ENCODE measurements at regions not wholly inside any gene's neighbourhood (a gene's known extent, or its start where the extent isn't known, plus 50 kb on each side); places are given as distances from the start of the nearest gene placed in this dataset.

DNA sequence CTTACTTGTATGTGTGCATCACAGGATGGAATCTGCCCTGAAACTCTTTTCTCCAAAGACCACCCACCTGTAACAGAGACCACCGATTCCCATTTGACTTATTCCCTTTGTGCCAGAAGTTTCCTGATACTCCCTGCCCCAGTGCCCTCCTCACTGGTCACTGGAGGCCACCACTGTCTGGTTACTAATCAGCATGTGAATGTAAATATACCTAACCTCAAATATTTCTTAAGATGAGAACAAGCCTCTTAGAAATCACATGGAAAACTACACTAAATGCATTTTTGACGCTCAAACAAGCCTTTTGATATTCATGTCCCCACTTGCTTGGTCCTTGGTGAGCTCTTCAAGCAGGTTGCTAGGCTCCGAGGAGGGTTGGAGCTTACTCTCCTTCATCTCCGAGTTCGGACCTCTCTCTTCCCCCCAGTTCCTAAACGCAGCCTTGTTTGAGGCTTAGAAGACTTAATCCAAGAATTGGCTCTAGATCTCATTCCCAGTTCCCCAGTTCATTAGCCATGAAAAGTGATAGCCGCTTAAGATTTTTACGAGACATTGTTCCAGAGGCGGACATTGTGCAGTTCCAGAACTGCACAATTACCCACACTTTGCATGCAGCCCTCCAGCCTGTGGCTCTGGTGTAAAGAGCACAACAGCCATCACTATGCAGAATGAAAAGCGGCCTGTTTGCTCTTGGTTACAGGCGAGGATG, 579.2 kb upstream of the PSMD7 start:
- no peak overlapping the region for H3K4me3 ChIP-seq (ENCODE audit: severe bottlenecking)
- TF ChIP-seq, protein P1, sequence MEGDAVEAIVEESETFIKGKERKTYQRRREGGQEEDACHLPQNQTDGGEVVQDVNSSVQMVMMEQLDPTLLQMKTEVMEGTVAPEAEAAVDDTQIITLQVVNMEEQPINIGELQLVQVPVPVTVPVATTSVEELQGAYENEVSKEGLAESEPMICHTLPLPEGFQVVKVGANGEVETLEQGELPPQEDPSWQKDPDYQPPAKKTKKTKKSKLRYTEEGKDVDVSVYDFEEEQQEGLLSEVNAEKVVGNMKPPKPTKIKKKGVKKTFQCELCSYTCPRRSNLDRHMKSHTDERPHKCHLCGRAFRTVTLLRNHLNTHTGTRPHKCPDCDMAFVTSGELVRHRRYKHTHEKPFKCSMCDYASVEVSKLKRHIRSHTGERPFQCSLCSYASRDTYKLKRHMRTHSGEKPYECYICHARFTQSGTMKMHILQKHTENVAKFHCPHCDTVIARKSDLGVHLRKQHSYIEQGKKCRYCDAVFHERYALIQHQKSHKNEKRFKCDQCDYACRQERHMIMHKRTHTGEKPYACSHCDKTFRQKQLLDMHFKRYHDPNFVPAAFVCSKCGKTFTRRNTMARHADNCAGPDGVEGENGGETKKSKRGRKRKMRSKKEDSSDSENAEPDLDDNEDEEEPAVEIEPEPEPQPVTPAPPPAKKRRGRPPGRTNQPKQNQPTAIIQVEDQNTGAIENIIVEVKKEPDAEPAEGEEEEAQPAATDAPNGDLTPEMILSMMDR (IDR thresholded peaks at IDR 0.05; ENCODE audit: poor library complexity, severe bottlenecking): no peak
- DNase-seq (ENCODE audit: low spot score) (no peak), ATAC-seq (ENCODE audit: low read depth) (no peak)
- H3K27me3 ChIP-seq (ENCODE audit: insufficient read depth, poor library complexity, severe bottlenecking): no peaks in the 10 kb centered on the region
- no peak overlapping the region for H3K27ac ChIP-seq (ENCODE audit: poor library complexity, severe bottlenecking)
- H3K36me3 ChIP-seq (ENCODE audit: low read depth): no peaks in the 10 kb centered on the region
- H3K4me1 ChIP-seq (ENCODE audit: insufficient read depth, poor library complexity, severe bottlenecking): no peaks in the 10 kb centered on the region
- H3K9me3 ChIP-seq (ENCODE audit: severe bottlenecking): no peaks in the 10 kb centered on the region

DNA sequence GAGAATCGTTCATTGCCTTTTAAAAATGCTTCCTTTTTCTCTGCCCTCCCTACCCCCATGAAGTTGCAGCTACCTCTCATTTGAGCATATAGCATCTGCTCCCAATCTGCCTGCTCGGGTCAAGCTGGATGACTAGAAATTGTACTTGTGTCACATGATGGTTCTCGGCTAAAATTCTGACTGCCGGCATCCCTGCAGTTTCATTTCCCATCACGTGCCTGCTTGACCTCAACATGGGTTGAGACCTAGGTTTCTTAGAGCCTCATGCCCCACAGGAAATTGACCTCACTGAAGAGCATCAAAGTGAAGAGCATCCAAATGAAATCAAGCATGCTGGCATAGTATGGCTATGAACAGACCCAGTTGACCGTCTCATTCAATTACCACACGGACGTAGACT, 581.6 kb upstream of the PSMD7 start:
- Histone ChIP-seq H3K36me3 (ENCODE audit: low read depth) (no peaks in the 10 kb centered on the region), H3K4me1 (ENCODE audit: insufficient read depth, poor library complexity, severe bottlenecking) (no peaks in the 10 kb centered on the region), H3K4me3 (ENCODE audit: severe bottlenecking) (no peak overlapping the region), H3K27ac (ENCODE audit: poor library complexity, severe bottlenecking) (no peak overlapping the region), H3K9me3 (ENCODE audit: severe bottlenecking) (no peaks in the 10 kb centered on the region), H3K27me3 (ENCODE audit: insufficient read depth, poor library complexity, severe bottlenecking) (no peaks in the 10 kb centered on the region)
- no peak for DNase-seq (ENCODE audit: low spot score)
- no peak for ATAC-seq (ENCODE audit: low read depth)
- TF ChIP-seq, protein P1 (IDR thresholded peaks at IDR 0.05; ENCODE audit: poor library complexity, severe bottlenecking): no peak

DNA sequence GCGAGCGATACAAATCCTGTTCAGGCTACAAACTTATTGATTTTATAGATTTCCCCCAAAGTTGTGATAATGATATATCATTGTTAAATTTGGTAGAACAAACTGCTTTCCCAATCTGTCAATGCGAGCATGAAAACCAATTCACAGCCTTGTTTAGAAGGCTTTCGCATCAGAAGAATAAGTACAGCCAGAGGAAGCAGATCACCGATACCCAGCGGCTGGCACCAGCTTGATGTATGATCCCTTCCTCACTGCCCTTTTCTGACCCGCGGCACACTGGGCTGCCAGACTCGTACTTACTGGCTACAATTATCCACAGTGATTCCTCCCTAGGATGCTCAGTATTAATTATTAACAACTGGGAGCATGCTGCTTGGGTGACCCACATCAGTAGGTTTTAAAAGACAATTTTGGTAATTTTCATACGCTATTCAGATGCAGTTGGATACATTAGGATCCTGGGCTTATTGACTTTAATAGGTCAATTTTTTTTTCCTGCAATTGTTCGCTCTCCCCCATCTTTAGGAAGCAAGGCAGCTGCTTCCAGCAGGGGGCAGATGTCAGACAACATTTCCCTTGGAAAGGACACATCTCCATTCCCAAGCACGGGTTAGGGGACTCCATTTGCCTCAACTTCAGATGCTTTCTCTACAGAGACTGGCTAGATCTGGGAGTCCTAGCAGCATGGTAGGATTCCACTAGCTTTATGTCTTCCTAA, 582.7 kb upstream of the PSMD7 start:
- Histone ChIP-seq H3K36me3 (ENCODE audit: low read depth) (no peaks in the 10 kb centered on the region), H3K27ac (ENCODE audit: poor library complexity, severe bottlenecking) (no peak overlapping the region), H3K4me1 (ENCODE audit: insufficient read depth, poor library complexity, severe bottlenecking) (no peaks in the 10 kb centered on the region), H3K9me3 (ENCODE audit: severe bottlenecking) (no peaks in the 10 kb centered on the region), H3K4me3 (ENCODE audit: severe bottlenecking) (no peak overlapping the region), H3K27me3 (ENCODE audit: insufficient read depth, poor library complexity, severe bottlenecking) (no peaks in the 10 kb centered on the region)
- TF ChIP-seq, protein P1 (IDR thresholded peaks at IDR 0.05; ENCODE audit: poor library complexity, severe bottlenecking): peak; percentile 49
- ATAC-seq (ENCODE audit: low read depth) (0 out of 3 replicates have a peak, but pooled peaks have one; percentile 27), DNase-seq (ENCODE audit: low spot score) (no peak)

DNA sequence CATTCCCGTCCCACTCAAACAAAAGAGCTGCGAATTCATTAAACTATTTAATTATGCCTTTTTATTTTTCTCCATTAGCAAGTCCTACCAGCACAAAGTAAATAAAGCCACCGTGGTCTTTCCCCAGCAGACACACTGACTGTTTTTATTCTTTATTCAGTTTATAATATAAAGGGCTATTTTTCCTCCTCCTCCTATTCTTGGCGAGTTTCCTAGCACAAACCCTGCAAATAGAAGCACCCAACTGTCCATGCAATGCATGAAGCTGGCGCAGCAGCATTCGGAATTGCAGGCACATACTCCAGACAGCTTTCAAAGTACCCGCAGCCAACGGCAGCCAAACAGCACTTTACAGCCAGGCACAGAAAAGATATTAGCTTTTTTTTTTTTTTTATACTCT, 583.4 kb upstream of the PSMD7 start:
- Histone ChIP-seq H3K4me1 (ENCODE audit: insufficient read depth, poor library complexity, severe bottlenecking) (no peaks in the 10 kb centered on the region), H3K27me3 (ENCODE audit: insufficient read depth, poor library complexity, severe bottlenecking) (no peaks in the 10 kb centered on the region), H3K4me3 (ENCODE audit: severe bottlenecking) (no peak overlapping the region), H3K27ac (ENCODE audit: poor library complexity, severe bottlenecking) (no peak overlapping the region), H3K9me3 (ENCODE audit: severe bottlenecking) (no peaks in the 10 kb centered on the region), H3K36me3 (ENCODE audit: low read depth) (no peaks in the 10 kb centered on the region)
- no peak for ATAC-seq (ENCODE audit: low read depth)
- TF ChIP-seq, protein P1 (IDR thresholded peaks at IDR 0.05; ENCODE audit: poor library complexity, severe bottlenecking): no peak
- DNase-seq (ENCODE audit: low spot score): no peak
